Breast epithelium (tissue), 4 donors: ENCODE measurements at regions not wholly inside any gene's neighbourhood (a gene's known extent, or its start where the extent isn't known, plus 50 kb on each side); places are given as distances from the start of the nearest gene placed in this dataset.
A peak's percentile ranks its signal among the peaks of the same experiment; 100 is the strongest.

Source experiments
- DNase-seq, 2 donors: peaks; one replicate each; pipeline ENCODE4 v3.0.0-alpha.2; 2019; ENCODE audit warnings: low spot score in 2 of 2
- H3K27ac ChIP-seq, 2 donors: fragments of 200-600 bp; sonication (generic) in 1 of 2; one replicate each; pipeline ENCODE4 v1.5.1; 2016 to 2019; ENCODE audit warnings: mild to moderate bottlenecking in 1 of 2
- H3K27me3 ChIP-seq, 2 donors: fragments of 200-600 bp; sonication (generic) in 1 of 2; one replicate each; pipeline versions ENCODE4 v1.5.1 to v1.6.0; 2017 to 2019; ENCODE audit warnings: control low read depth in 1 of 2, mild to moderate bottlenecking in 1 of 2
- H3K36me3 ChIP-seq: fragments of 200-600 bp; one replicate; pipeline ENCODE4 v1.5.1; 2019
- H3K4me1 ChIP-seq, 2 donors: fragments of 200-600 bp; sonication (generic); one replicate each; pipeline ENCODE4 v1.5.1; 2016 to 2019; ENCODE audit warnings: control low read depth in 1 of 2
- H3K4me3 ChIP-seq, 3 donors: fragments of 200-600 bp; sonication (generic); 1 replicate in 2 of 3; 2 replicates in 1 of 3; pipeline ENCODE4 v1.5.1; 2016 to 2019; ENCODE audit warnings: mild to moderate bottlenecking in 3 of 3, moderate library complexity in 2 of 3
- H3K9me3 ChIP-seq, 2 donors: fragments of 200-600 bp; sonication (generic) in 1 of 2; one replicate each; pipeline ENCODE4 v1.5.1; 2016 to 2019; ENCODE audit warnings: control low read depth in 1 of 2
- POLR2A ChIP-seq: fragments of 450-650 bp; IDR thresholded peaks from one replicate; pipeline ENCODE4 v1.6.1; 2016; ENCODE audit warnings: antibody characterized with exemption, mild to moderate bottlenecking, moderate library complexity
- POLR2AphosphoS5 ChIP-seq, 3 donors: sonication (generic); formaldehyde crosslinking; IDR thresholded peaks; one replicate each; pipeline ENCODE4 v1.6.1; 2017; ENCODE audit warnings: antibody characterized with exemption in 3 of 3
- intact Hi-C: fragments of 100-400 bp; cut with DNase I; formaldehyde crosslinking; loops from one replicate; pipeline ENCODE4 v1.15.1; 2023; ENCODE audit warnings: low total_unique reads
- TF ChIP-seq, protein P1 (sequence below), 3 donors: fragments of 450-650 bp; IDR thresholded peaks; one replicate each; pipeline ENCODE4 v1.5.1; 2016 to 2017; ENCODE audit warnings: antibody characterized with exemption in 3 of 3, mild to moderate bottlenecking in 3 of 3, moderate library complexity in 3 of 3

DNA sequence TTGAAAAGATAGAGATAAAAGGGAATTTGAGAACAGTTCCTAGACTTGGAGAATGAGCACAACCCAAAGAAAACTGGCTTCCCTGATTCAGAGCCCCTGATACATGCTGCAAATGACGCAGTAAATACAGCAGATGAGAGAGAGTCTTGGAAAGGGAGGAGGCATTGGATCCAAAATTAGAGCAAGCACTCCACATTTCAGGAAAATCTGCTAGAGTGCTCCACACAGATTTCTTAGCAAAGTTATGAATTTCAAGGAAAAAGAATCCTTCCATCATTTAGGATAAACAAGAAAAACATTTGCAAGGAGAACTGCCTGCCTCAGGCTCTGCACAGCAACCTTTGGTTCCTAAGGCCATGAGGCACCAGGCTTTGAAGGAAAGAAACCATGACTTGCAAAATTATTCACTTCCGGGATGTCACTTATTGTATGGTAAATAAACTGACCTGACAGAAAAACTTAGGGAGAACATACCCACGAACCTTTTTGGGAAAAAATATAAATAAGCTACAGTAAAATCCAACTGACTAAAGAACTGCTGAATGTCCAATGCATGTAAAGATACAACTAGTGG is 89.8 kb upstream of the RTL6 start:
- H3K27me3 ChIP-seq, result peaks cover 0 to 56% of the 10 kb centered on the region in 2 donors
- no peak overlapping the region for H3K4me3 ChIP-seq
- H3K27ac ChIP-seq, result no peak overlapping the region
- no peaks in the 10 kb centered on the region for H3K9me3 ChIP-seq
- H3K4me1 ChIP-seq, result no peaks in the 10 kb centered on the region
- DNase-seq, result no peak
- intact Hi-C loops, result no loop called here
- H3K36me3 ChIP-seq, result no peaks in the 10 kb centered on the region
- TF ChIP-seq POLR2AphosphoS5 (IDR thresholded peaks at IDR 0.05) (no peak), POLR2A (no peak)
- TF ChIP-seq, protein P1, sequence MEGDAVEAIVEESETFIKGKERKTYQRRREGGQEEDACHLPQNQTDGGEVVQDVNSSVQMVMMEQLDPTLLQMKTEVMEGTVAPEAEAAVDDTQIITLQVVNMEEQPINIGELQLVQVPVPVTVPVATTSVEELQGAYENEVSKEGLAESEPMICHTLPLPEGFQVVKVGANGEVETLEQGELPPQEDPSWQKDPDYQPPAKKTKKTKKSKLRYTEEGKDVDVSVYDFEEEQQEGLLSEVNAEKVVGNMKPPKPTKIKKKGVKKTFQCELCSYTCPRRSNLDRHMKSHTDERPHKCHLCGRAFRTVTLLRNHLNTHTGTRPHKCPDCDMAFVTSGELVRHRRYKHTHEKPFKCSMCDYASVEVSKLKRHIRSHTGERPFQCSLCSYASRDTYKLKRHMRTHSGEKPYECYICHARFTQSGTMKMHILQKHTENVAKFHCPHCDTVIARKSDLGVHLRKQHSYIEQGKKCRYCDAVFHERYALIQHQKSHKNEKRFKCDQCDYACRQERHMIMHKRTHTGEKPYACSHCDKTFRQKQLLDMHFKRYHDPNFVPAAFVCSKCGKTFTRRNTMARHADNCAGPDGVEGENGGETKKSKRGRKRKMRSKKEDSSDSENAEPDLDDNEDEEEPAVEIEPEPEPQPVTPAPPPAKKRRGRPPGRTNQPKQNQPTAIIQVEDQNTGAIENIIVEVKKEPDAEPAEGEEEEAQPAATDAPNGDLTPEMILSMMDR (IDR thresholded peaks at IDR 0.05), result no peak

DNA sequence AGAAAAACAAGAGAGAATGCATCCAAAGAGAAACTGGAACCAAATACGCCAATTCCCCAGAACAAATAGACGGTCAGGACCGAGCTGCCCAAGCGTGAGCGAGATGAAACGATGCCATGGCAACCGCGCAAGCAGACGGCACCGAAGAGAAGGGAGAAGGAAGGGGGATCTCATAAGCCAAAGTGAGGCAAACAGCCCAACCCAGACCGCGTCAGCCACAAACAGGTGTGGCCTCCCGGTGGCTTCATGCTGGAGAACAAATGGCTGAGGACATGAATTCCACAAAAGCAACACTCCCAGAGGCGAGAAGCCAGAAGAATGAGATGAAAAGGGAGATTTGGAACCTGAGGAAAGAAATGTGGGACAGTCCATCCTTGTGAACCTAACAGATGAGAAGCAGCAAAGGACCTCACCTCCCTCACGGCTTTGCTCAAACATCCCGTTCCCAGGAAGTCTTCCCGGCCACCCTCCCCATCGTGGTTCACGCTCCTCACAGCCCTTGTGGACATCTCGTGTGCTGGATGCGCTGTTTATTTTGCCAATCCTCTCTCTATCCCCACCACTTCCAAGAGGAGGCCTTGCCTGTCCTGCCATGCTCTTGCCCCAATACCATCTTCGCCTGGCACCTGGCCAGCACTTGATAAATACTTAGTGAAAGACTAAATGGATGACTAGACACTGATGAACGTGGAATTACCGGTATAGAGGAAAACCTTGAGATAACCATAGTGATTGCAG is 89.1 kb upstream of the RTL6 start:
- no peak for DNase-seq
- Histone ChIP-seq H3K27me3 (peaks cover 0 to 63% of the 10 kb centered on the region in 2 donors), H3K9me3 (no peaks in the 10 kb centered on the region), H3K36me3 (no peaks in the 10 kb centered on the region), H3K4me3 (peak overlapping the region in 2 of 3 donors; percentile 18 to 48), H3K27ac (no peak overlapping the region), H3K4me1 (no peaks in the 10 kb centered on the region)
- intact Hi-C loops, result no loop called here
- TF ChIP-seq POLR2A (no peak), POLR2AphosphoS5 (IDR thresholded peaks at IDR 0.05) (no peak)
- TF ChIP-seq, protein P1 (IDR thresholded peaks at IDR 0.05), result no peak

DNA sequence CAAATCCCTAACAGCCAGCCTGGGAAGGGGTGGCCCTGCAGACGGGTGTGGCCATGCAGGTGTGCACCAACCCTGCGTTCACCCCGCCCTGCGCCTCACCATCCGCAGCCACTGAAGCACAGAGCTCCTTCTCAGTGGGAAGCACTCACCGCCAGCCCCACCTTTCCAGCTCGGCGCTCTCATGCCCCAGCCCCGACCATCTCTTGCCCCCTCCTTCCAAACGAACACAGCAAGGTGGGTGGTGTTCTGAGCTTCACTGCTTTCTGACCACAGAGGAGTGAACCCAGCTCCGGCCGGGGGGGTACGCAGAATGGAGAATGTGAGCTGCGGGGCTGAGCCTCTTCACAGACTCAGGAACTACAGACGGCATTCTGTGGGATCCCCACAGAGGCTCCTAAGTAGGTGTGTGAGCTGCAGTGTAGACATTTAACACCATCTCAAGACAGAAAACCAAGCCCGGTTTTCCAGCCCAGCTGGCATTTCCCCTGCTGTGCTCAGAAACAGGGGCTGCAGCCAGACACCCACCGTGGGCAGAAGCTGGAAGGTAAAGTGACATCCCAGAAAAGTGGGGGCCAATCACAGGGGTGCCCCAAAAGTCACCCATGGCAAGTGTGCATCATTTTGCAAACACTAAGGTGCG is 88.4 kb upstream of the RTL6 start:
- no peaks in the 10 kb centered on the region for H3K36me3 ChIP-seq
- no peaks in the 10 kb centered on the region for H3K4me1 ChIP-seq
- DNase-seq, result no peak
- no peaks in the 10 kb centered on the region for H3K9me3 ChIP-seq
- no peak overlapping the region for H3K27ac ChIP-seq
- intact Hi-C loops, result no loop called here
- H3K27me3 ChIP-seq, result peaks cover 0 to 61% of the 10 kb centered on the region in 2 donors
- TF ChIP-seq POLR2AphosphoS5 (IDR thresholded peaks at IDR 0.05) (no peak), POLR2A (no peak)
- TF ChIP-seq, protein P1 (IDR thresholded peaks at IDR 0.05), result no peak
- H3K4me3 ChIP-seq, result peak overlapping the region in 2 of 3 donors; percentile 18 to 48

DNA sequence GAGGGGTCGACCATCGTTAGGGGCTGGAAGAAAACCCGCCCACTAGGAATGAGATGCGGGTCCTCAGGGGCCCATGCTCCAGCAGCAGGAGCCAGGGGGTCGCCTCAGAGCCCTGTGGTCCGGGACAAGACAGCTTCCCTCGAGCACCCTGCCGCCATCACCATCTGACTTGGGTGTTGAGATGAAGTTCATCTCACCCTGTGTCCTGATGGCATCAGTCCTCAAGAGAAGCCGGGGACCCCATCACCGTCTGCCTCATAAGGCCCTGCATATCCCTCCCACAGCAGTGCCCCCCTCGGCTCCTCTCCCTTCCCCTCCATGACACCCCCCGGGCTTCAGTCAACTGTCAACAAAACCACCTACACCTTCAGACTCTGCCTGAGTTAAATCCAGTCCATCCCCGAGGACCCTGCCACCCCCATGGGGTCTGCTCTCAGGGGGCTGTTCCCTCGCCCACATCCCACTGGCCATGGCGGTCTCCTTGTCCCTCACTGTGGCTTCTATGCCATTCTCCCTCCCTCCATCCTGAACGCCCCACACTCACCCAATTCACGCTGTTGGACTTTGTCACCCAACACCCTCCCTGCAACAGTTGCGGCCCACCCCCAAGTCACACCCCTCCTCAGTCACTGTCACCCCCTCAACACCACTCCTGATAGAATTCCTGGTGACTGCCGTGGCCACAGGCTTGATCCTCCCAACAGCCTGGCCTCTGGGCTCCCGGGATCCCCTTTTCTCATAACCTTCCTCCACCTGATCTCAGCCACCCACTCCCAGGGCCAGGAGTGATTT is 87.7 kb upstream of the RTL6 start:
- intact Hi-C loops, result no loop called here

More for the DNA sequence above, 87.7 kb upstream of the RTL6 start:
- peak in 1 of 2 donors; percentile 48 for DNase-seq
- TF ChIP-seq POLR2A (no peak), POLR2AphosphoS5 (IDR thresholded peaks at IDR 0.05) (no peak)
- TF ChIP-seq, protein P1 (IDR thresholded peaks at IDR 0.05), result no peak
- H3K27me3 ChIP-seq, result peaks cover 0 to 54% of the 10 kb centered on the region in 2 donors
- H3K9me3 ChIP-seq, result no peaks in the 10 kb centered on the region
- H3K4me1 ChIP-seq, result no peaks in the 10 kb centered on the region
- no peaks in the 10 kb centered on the region for H3K36me3 ChIP-seq
- H3K4me3 ChIP-seq, result no peak overlapping the region
- no peak overlapping the region for H3K27ac ChIP-seq
